Cardiac fibroblast (primary cell): ENCODE measurements at regions not wholly inside any gene's neighbourhood (a gene's known extent, or its start where the extent isn't known, plus 50 kb on each side); places are given as distances from the start of the nearest gene placed in this dataset.

Experiments
- DNase-seq, 2 donors: peaks; one replicate each; pipeline versions ENCODE4 v3.0.0 to v3.0.0-alpha.2; 2010; ENCODE audit warnings: low read depth in 2 of 2
- H3K4me3 ChIP-seq, 2 donors: replicated peaks in 1 of 2; 1 replicate in 1 of 2; 2 replicates in 1 of 2; pipeline ENCODE4 v1.5.1; 2011; ENCODE audit warnings: low read depth in 2 of 2, low read length in 2 of 2, mild to moderate bottlenecking in 2 of 2, moderate library complexity in 1 of 2
- CTCF ChIP-seq: IDR thresholded peaks from one replicate; pipeline ENCODE4 v1.5.1; 2011; ENCODE audit warnings: low read depth, mild to moderate bottlenecking, low read length, inconsistent platforms

- no peak for TF ChIP-seq CTCF
- DNase-seq: no peak
- no peak overlapping the region for H3K4me3 ChIP-seq
Observed at GRCh38 chr3:24972491-24972890, 455.6 kb upstream of the RARB start.

- no peak for TF ChIP-seq CTCF
- DNase-seq: no peak
- H3K4me3 ChIP-seq: no peak overlapping the region
Observed at GRCh38 chr3:24981309-24981708, 446.8 kb upstream of the RARB start.

- DNase-seq: no peak
- no peak overlapping the region for H3K4me3 ChIP-seq
- TF ChIP-seq CTCF: no peak
Observed at GRCh38 chr3:24981924-24982323, 446.1 kb upstream of the RARB start.

GRCh38 chr3:24985668-24986067 lies 442.4 kb upstream of the RARB start:
- TF ChIP-seq CTCF: no peak
- no peak for DNase-seq
- no peak overlapping the region for H3K4me3 ChIP-seq

GRCh38 chr3:24986612-24987011 lies 441.5 kb upstream of the RARB start:
- no peak overlapping the region for H3K4me3 ChIP-seq
- no peak for TF ChIP-seq CTCF
- no peak for DNase-seq

- no peak for TF ChIP-seq CTCF
- no peak overlapping the region for H3K4me3 ChIP-seq
- DNase-seq: no peak
Observed at GRCh38 chr3:24999357-24999756, 428.7 kb upstream of the RARB start.

GRCh38 chr3:25000971-25001591 lies 427.0 kb upstream of the RARB start:
- TF ChIP-seq CTCF: no peak
- no peak overlapping the region for H3K4me3 ChIP-seq
- no peak for DNase-seq
